T-helper 2 cell (primary cell): ENCODE measurements at regions not wholly inside any gene's neighbourhood (a gene's known extent, or its start where the extent isn't known, plus 50 kb on each side); places are given as distances from the start of the nearest gene placed in this dataset.
"Not testable (repeated sequence)": the region's sequence is repeated elsewhere in the genome, so short reads cannot be mapped to it uniquely, and the experiment has no call there.

ENCODE experiments used
- DNase-seq, 5 experiments: peaks; one replicate each; pipeline versions ENCODE4 v3.0.0 to v3.0.0-alpha.2; 2012 to 2022

DNA sequence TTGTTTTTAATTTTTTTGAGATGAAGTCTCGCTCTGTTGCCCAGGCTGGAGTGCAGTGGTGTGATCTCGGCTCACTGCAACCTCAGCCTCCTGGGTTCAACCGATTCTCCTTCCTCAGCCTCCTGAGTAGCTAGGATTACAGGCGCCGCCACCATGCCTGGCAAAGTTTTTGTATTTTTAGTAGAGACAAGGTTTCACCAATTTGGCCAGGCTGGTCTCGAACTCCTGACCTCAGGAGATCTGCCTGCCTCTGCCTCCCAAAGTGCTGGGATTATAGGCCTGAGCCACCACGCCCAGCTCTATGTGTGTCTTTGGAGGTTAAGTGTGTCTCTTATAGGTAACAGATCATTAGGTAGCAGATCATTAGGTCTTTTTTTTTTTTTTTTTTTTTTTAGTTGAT, 223.9 kb upstream of the ZNF217 start:
- not testable (repeated sequence) for DNase-seq

DNA sequence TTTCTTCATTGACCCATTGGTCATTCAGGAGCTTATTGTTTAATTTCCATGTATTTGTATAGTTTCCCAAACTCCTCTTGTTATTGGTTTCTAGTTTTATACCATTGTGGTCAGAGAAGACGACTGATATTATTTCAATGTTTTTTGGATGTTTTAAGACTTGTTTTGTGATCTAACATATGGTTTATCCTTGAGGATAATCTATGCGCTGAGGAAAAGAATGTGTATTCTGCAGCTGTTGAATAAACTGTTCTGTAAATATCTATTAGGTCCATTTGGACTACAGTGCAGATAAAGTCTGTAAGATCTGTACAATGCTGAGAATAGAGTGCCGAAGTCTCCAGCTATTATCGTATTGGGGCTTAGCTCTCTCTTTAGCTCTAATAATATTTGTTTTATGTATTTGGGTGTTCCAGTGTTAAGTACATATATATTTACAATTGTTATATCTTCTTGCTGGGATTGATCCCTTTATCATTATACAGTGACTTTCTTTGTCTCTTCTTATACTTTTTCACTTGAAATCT, 223.3 kb upstream of the ZNF217 start:
- DNase-seq = no peak

DNA sequence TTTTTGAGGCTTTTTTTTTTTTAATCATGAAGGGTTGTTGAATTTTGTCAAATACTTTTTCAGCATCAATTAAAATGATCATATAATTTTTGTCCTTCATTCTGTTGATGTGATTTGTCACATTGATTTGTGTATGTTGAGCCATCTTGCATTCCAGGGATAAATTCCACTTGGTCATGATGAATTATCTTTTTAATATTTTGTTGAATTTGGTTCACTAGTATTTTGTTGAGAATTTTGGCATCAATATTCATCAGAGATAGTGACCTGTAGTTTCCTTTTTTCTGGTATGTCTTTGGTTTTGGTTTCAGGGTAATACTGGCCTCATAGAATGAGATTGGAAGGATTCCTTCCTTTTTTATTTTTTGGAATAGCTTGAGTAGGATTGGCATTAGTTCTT, 221.9 kb upstream of the ZNF217 start:
- DNase-seq = no peak

DNA sequence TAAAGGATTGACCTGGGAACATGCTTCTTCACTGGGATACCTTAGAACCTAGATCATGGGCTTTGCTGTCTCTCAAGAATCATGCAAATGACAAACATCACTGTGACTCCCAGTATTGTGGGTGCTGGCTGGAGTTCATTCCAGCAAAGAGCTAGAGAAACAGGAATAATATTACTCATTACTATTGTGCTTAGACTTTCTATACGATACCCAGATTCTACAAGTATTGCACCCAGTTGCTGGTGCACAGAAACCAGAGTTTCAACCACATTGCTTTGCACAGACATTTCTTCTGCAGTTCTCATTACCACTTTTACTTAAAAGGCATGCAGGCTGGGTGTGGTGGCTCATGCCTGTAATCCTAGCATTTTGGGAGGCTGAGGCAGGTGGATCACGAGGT, 220.4 kb upstream of the ZNF217 start:
- peak in 1 of 5 experiments; percentile 59 for DNase-seq

DNA sequence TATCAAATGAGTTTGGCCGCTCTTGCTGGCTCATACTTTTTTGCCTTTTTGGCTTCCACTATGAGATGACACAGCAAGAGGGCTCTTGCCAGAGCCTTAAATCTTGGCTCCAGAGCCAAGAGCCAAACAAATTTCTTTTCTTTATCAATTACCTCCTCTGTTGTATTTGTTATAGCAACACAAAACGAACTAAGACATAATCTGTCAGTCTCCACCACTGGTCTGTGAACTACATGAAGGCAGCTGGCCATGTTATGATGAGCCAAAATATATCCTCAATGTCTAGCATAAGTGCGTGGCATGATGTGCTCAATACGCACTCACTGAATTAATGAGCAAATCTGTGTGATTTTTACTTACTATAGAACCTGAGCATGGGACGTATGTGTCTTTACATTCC, 220.0 kb upstream of the ZNF217 start:
- DNase-seq = no peak

DNA sequence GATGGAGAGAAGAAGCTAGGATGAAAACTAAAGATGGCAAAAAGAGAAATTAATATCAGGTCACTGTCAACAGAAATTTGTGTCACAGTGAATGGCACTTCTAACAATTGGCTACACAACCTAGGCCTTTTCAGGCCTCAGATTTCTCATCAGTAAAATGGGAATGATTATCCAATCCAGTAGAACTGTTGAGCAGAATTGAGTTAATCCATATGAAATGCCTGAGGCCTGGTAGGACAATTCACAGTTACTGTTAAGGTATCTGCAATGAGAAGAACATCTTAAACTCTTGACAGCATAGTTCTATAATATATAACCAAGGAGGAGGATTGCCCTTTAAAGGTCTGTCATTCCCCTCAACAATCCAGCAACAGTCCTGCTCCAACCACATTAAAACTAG, 217.9 kb upstream of the ZNF217 start:
- DNase-seq = no peak

DNA sequence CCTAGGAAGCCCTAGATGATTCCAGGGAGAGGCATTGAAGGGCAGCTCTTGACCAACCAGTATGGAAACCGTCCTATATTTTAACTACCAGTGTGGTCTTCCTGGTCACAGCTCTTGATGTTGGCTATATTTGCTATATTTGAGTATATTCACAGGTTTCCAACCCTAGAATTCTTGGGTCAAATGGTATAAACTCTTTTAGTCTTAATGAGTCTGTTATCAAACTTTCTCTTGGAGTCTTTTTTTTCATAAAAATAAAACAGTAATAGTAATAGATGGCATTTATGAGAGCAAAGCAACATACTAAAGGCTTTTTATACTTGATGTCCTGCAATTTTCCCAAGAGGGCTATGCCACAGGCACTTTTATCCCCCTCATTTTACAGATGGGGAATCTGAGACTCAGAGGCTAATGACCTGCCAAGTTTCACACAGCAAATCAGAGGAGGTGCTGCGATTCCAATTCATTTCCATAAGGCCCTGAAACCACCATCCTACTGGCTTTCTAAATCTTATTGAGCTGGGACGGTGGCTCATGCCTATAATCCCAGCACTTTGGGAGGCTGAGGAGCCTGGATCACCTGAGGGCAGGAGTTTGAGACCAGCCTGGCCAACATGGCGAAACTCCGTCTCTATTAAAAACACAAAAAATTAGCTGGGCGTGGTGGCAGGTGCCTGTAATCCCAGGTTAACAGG, 217.2 kb upstream of the ZNF217 start:
- no peak for DNase-seq

DNA sequence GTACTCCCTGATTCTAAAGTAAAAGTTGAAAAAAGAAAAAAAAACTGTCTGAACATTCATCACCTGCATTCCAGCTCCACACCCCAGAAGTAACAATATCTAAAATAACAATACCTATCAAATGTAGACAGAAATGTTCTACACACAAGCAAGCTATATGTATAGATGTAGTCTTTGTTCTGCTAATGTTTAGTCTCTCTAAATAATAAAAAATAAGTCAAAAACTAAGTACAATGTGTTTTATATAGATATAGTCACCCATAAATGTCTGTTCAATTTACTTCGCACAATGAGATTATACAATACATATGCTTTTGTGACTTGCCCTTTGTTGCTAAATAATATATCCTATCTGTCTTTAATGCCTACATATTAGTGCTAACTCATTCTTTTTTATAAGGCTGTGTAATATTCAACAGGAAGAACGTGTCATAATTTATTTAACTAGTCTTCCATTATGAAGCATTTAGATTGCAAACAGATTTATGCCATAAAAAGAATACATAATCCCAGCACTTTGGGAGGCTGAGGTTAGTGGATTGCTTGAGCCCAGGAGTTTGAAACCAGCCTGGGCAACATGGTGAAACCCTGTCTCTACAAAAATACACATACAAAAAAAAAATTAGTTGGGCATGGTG, 216.2 kb upstream of the ZNF217 start:
- DNase-seq = no peak

DNA sequence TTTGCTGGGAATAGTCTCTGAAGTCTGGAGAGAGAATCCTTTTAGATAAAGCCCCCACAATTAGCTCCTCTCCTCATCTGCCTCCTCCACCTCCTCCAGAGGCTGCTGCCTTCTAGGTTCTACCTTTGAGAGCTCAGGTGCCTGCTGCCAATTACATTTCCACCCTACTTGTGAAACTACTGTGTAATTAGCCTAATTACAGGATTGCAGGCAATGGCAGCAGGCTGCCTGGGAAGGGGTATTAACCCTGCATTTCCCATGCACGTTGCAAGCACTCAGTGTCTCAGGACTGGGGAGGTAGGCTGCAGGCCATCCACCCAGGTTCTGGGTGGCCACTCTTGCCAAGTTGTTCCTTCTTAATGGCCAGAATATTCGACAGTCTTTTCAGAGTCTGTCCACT, 215.6 kb upstream of the ZNF217 start:
- no peak for DNase-seq

DNA sequence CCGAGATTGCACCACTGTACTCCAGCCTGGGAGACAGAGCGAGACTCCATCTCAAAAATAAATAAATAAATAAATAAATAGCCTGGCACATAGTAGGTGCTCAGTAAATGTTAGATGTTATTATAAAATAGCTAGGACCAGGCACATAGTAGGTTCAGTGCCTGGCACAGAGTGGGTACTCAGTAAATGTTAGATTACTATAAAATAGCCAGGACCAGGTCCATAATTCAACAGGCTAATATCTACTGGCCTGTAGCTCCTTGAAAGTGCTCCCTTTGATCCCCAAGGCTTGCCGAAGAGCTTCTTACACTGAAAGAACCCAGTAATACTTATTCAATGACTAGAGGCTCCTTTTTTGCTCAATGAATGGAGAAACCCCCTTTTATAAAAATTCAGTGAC, 215.1 kb upstream of the ZNF217 start:
- no peak for DNase-seq

DNA sequence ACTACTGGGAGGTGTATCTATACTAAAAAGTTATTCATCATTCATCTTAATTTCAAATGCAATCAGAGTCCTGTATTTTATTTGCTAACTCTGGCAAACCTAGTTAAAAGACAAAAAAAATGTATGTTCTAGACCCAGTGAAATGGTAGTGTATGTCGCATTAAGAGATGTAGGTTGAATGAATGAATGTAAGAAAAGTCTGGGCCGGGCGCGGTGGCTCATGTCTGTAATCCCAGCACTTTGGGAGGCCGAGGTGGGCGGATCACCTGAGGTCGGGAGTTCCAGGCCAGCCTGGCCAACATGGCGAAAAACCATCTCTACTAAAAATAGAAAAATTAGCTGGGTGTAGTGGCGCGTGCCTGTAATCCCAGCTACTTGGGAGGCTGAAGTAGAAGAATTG, 214.7 kb upstream of the ZNF217 start:
- DNase-seq = not testable (repeated sequence)

DNA sequence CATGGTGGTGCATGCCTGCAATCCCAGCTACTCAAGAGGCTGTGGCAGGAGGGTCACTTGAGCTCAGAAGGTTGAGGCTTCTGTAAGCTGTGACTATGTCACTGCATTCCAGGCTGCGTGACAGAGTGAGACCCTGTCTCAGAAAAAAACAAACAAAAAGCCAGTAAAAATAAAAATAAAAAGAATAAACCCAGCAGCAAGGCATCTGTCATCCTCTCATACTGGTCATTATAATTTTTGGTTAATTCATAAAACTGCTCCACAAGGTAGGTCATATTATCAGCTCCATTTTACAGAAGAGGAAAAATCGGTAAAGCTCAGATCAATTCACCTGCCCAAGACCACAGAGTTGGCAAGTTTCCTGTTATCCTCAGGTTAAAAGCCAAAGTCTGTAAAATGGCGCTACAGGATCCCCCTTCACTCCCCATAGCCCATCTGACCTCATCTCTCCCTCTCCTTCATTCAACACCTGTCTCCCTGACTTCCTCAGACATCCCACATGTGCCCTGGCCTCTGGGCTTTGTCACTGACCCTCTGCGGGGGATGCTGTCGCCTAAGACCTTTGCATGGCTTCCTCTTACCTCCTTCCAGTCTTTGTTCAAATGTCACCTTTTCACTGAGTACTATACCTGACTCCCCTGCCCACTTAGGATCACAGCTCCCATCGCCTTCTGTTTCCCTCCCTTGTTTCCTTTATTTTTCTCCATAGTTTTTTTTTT, 213.2 kb upstream of the ZNF217 start:
- DNase-seq = no peak

DNA sequence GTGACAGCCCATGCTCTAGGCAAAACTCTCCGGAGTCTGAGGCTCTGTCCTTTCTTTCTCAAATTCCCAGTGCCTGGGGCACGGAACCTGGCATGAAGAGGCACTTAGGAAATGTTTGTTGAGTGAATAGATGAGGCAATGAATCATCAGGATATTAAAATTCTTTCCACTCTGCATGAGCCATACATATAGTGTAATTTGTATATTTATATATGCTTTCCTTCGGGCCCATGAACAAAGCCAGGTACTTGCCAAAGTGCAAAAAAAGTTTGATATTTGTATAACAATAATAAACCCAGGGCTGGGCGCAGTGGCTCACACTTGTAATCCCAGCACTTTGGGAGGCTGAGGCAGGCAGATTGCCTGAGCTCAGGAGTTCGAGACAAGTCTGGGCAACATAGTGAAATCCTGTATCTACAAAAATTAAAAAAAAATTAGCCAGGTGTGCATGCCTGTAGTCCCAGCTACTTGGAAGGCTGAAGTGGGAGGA, 212.3 kb upstream of the ZNF217 start:
- no peak for DNase-seq

DNA sequence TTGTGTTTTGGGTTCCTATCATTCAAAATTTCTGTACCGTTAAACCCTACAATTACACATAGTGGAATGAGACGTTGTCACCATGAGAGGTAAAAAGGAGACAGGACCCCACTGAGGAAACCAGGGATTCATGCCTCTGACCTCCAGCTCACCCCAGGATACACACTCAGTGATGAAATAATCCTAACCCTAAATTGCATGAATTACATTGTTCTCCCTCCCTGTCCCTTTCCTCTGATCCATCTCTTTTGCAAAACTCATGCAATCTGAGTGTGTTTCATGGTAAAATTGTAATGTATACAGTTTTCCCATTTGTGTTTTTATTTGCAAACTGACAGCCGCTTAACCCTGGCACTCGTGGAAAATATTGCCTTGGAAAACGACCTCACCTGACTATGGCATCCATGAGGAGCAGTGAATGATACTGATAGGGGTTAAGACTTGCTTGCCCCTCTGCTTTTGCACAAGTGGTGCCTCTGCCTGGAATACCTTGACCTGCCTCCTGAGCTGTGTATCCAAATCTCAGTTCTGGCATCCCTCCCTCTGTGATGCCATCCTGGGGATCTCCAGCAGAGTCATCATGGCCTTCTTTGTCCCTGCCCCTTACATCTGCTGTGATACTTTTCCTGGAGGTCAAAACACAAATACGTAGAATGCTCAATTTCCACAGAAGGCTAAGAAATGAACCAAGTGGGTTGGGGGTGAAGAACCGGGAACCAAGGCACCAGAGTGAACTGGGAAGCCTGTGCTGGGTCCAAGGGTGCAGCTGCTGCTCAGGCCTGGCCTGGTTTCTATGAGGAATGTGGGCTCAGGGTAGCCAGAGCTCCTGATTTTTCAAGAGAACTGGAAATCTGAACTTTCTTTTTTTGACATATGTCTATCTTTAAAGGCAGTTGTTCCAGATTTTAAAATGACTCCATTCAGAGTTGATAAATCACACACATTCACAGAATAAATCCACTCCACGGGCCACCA, 211.6 kb upstream of the ZNF217 start:
- DNase-seq = no peak

DNA sequence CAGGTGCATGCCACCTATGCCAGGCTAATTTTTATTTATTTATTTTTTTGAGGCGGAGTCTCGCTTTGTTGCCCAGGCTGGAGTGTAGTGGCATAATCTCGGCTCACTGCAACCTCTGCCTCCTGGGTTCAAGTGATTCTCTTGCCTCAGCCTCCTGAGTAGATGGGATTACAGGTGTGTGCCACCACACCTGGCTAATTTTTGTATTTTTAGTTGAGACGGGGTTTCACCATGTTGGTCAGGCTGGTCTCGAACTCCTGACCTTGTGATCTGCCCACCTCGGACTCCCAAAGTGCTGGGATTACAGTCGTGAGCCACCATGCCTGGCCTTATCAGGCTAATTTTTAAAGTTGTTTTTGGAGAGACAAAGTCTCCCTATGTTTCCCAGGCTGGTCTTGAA, 210.7 kb upstream of the ZNF217 start:
- not testable (repeated sequence) for DNase-seq

DNA sequence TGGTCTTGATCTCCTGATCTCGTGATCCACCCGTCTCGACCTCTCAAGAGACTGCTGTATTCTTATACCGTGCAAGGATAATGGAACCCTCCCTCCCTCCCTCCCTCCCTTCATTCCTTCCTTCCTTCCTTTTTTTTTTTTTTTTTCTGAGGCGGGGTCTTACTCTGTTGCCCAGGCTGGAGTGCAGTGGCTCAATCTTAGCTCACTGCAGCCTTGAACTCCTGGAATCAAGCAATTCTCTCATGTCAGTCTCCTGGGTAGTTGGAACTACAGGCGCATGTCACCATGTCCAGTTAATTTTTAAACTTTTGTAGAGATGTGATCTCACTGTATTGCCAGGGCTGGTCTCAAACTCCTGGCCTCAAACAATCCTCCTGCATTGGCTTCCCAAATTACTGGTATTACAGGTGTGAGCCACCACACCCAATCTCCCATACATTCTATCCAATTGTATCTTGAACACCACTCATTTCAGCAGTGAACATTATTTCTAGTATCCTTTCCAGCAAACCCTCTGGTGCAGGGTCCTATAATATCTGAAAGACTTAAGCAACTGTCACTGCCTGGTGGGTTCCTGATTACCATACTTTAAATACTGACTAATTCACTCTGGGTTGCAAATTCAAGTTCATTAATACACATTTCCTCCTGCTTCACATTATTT, 210.0 kb upstream of the ZNF217 start:
- DNase-seq = no peak

DNA sequence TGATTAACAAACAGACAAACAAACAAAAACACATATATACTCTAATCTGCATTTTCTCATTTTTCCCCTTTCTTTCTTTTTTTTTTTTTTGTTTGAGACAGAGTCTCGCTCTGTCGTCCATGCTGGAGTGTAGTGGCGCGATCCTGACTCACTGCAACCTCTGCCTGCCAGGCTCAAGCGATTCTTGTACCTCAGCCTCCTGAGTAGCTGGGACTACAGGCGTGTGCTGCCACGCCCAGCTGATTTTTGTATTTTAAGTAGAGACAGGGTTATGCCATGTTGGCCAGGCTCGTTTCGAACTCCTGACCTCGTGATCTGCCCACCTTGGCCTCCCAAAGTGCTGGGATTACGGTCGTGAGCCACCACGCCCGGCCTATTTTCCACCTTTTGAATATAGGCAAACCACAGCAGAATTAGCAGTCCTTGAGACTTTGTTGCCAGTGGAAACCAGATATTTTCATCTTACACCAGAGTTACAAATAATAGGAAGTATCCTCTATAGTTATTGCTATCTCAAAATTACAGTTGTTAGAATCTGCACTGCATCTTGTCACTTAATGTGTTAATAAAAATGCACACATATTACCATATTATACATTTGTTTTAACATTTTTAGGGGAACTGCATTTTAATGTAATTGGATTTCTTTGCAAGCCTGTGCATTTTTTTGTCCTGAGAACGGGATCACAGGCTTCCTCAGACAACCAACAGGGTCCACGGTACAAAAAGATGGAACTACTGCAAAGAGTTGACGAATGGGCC, 208.2 kb upstream of the ZNF217 start:
- no peak for DNase-seq

DNA sequence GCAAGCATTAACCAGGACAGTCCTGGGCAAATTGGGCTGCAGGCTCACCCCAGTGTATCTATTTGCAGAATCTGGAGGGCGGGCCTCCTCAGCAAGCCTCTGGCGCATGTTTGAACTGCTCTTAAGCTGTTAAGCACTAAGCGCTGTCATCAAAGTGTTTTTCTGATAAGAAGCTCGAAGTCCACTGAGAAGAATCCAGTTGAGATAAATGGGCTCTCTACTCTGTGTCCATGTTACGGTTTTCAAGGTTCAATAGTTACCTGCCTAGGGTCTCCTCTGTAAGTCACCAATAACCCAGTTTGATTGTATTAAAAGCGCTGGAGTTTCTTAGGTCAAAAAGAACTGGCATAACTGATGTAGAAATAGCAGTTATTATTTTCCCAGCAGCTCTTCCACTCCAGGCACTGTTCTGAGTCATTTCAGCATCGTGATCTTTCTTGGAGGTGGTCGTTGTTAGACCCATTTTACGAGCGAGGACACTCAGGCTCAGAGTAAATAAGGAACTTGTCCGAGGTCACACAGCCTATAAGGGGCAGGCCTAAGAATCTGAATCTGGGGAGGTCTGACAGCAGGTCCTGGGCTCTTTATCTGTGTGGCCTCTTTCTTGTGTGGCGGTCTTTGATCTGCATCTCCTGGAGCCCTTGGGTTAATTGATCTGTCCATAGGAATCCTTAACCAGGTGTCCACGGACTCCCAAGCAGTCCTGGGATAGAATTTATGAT, 207.4 kb upstream of the ZNF217 start:
- no peak for DNase-seq

DNA sequence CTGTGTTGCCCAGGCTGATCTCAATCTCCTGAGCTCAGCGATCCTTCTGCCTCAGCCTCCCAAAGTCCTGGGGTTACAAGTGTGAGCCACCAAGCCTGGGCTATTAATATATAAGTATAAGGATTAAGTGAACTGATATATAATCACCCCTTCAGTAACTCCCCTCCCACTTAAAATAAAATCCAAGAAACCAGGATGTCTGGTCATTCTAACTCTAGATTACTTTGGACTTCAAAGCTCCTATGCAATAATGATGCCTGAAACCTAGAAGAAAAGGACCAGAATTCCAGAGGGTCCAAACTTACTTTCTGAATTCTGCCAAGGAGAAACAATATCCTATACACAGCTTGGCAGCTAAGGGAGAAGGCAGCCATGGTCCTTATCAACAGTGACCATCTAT, 206.8 kb upstream of the ZNF217 start:
- DNase-seq = no peak

DNA sequence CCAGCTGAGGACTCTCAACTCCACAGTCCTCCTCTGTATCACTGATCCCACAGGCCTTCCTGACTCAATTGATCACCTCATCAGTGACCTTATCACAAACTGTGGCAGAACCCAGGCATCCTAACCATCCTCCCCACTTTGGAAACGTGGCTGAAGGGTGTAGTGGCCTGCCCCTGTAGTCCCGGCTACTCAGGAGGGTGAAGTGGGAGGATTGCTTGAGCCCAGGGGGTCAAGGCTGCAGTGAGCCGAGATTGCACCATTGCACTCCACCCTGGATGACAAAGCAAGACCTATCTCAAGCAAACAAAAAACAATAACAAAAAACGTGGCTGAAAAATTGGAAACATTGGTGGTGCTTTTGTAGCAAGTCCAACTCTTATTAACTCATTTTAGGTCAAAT, 203.4 kb upstream of the ZNF217 start:
- no peak for DNase-seq
